Mesendoderm (in vitro differentiated cells): ENCODE measurements at regions not wholly inside any gene's neighbourhood (a gene's known extent, or its start where the extent isn't known, plus 50 kb on each side); places are given as distances from the start of the nearest gene placed in this dataset.

Source experiments
- DNase-seq: peaks from one replicate; pipeline ENCODE4 v3.0.0; 2013
- H2AK5ac ChIP-seq: 2 replicates; pipeline ENCODE4 v1.6.1; 2013; ENCODE audit warnings: low read length, inconsistent platforms
- H2BK120ac ChIP-seq: 2 replicates; pipeline ENCODE4 v1.6.1; 2013; ENCODE audit warnings: low read depth, mild to moderate bottlenecking, low read length, moderate library complexity, mixed read lengths
- H2BK15ac ChIP-seq: replicated peaks from 2 replicates; pipeline ENCODE4 v1.6.1; 2013; ENCODE audit warnings: low read depth, mild to moderate bottlenecking, moderate library complexity
- H2BK5ac ChIP-seq: 2 replicates; pipeline ENCODE4 v1.6.1; 2013; ENCODE audit warnings: low read length, inconsistent platforms
- H3K18ac ChIP-seq: 2 replicates; pipeline ENCODE4 v1.6.1; 2013; ENCODE audit warnings: mild to moderate bottlenecking, low read length, mixed read lengths
- H3K23ac ChIP-seq: one replicate; pipeline ENCODE4 v1.6.1; 2013; ENCODE audit warnings: low read length
- H3K27ac ChIP-seq: 2 replicates; pipeline ENCODE4 v1.5.1; 2013; ENCODE audit warnings: low read depth, mild to moderate bottlenecking, inconsistent platforms, low read length, moderate library complexity
- H3K27me3 ChIP-seq: 2 replicates; pipeline ENCODE4 v1.6.1; 2013; ENCODE audit warnings: low read length, control low read depth, mild to moderate bottlenecking, inconsistent platforms; ENCODE audit not compliant: insufficient read depth, poor library complexity
- H3K36me3 ChIP-seq: 2 replicates; pipeline ENCODE4 v1.6.1; 2013; ENCODE audit warnings: low read length, inconsistent platforms; ENCODE audit not compliant: control insufficient read depth, insufficient read depth
- H3K4ac ChIP-seq: one replicate; pipeline ENCODE4 v1.6.1; 2013; ENCODE audit warnings: low read depth, mild to moderate bottlenecking, low read length, moderate library complexity
- H3K4me1 ChIP-seq: 2 replicates; pipeline ENCODE4 v1.6.1; 2013; ENCODE audit warnings: low read depth, low read length, inconsistent platforms; ENCODE audit not compliant: control insufficient read depth
- H3K4me2 ChIP-seq: 2 replicates; pipeline ENCODE4 v1.6.1; 2013; ENCODE audit warnings: low read length
- H3K4me3 ChIP-seq: 2 replicates; pipeline ENCODE4 v1.5.1; 2013; ENCODE audit warnings: mild to moderate bottlenecking, low read length
- H3K56ac ChIP-seq: one replicate; pipeline ENCODE4 v1.6.1; 2013; ENCODE audit warnings: low read length
- H3K79me1 ChIP-seq: 2 replicates; pipeline ENCODE4 v1.6.1; 2013; ENCODE audit warnings: low read length, inconsistent platforms
- H3K79me2 ChIP-seq: 2 replicates; pipeline ENCODE4 v1.6.1; 2013; ENCODE audit warnings: mild to moderate bottlenecking, low read length; ENCODE audit not compliant: control insufficient read depth, insufficient read depth
- H3K9ac ChIP-seq: 2 replicates; pipeline ENCODE4 v1.6.1; 2013; ENCODE audit warnings: low read length, inconsistent platforms
- H4K5ac ChIP-seq: one replicate; pipeline ENCODE4 v1.6.1; 2013; ENCODE audit warnings: low read length
- H4K8ac ChIP-seq: one replicate; pipeline ENCODE4 v1.6.1; 2013; ENCODE audit warnings: low read depth, mild to moderate bottlenecking, control low read depth, low read length, moderate library complexity
- WGBS: extraction: QIAGEN DNeasy Blood & Tissue Kit; methylation state at CpG from one replicate; pipeline ENCODE4 v1.1.7; 2013; ENCODE audit warnings: low lambda C conversion rate, missing lambda C conversion rate; ENCODE audit not compliant: insufficient coverage; ENCODE audit errors: extremely low coverage; 5-methylcytosine and 5-hydroxymethylcytosine counted together

DNA sequence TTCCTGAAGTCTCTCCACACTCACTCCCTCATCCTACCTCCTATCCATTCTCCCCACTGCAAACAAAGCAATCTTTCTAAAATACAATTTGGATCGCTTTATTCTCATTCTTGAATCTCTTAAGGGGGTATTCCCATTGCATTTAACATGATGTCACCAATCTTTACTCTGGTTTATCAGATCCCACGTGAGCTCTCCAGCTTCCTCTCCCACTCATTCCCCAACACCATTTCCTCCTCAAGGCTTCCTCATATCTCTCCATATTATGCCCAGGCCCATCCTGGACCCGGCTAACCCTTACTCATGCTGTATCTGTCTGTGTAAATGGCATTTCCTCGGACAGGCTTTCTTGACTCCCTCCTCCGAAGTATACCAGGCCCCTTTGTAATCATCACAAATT, 165.0 kb downstream of the CD47 start:
- Histone ChIP-seq H2BK15ac (no peak overlapping the region), H3K27me3 (no peaks in the 10 kb centered on the region), H3K9ac (no peak overlapping the region), H2BK120ac (no peak overlapping the region), H3K79me1 (no peaks in the 10 kb centered on the region), H3K18ac (no peak overlapping the region), H3K36me3 (no peaks in the 10 kb centered on the region), H3K23ac (no peak overlapping the region), H2AK5ac (no peak overlapping the region), H2BK5ac (no peak overlapping the region), H3K79me2 (no peaks in the 10 kb centered on the region), H3K4ac (no peak overlapping the region), H3K56ac (no peak overlapping the region), H4K5ac (no peak overlapping the region), H3K4me1 (no peaks in the 10 kb centered on the region), H3K27ac (no peak overlapping the region), H3K4me3 (no peak overlapping the region), H3K4me2 (no peak overlapping the region), H4K8ac (no peak overlapping the region)
- no peak for DNase-seq
- WGBS = 100% methylated on average over 1 of the region's 5 CpGs

DNA sequence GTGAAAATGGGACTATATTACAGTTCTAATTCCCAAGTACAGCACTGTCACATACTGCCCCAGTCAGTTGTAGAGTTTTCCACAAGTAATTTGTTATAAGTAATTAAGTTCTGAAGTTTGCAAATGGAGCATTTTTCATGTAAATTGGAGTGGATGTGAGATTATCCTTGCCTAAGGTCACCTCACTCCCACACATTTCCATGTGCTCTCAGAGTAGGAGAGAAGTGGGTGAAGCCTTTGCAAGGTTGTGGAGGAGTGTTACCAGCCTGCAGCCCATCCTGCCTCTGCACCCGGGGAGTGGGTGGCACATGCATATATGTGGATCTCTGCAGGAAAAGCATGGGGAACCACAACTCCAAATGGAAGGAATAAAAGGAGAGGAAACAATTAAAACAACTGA, 169.8 kb downstream of the CD47 start:
- H3K4me3 ChIP-seq = no peak overlapping the region
- no peak overlapping the region for H4K5ac ChIP-seq
- no peak overlapping the region for H3K9ac ChIP-seq
- H3K4me1 ChIP-seq = no peaks in the 10 kb centered on the region
- no peak overlapping the region for H2BK15ac ChIP-seq
- H2AK5ac ChIP-seq = no peak overlapping the region
- H2BK120ac ChIP-seq = no peak overlapping the region
- H3K18ac ChIP-seq = no peak overlapping the region
- no peak overlapping the region for H2BK5ac ChIP-seq
- H3K36me3 ChIP-seq = no peaks in the 10 kb centered on the region
- no CpG with 5 or more reads among the region's 1 CpG for WGBS
- H3K27ac ChIP-seq = no peak overlapping the region
- no peak overlapping the region for H3K4ac ChIP-seq
- no peak overlapping the region for H3K4me2 ChIP-seq
- no peaks in the 10 kb centered on the region for H3K27me3 ChIP-seq
- no peak for DNase-seq
- no peak overlapping the region for H3K56ac ChIP-seq
- no peak overlapping the region for H3K23ac ChIP-seq
- no peaks in the 10 kb centered on the region for H3K79me2 ChIP-seq
- no peak overlapping the region for H4K8ac ChIP-seq
- H3K79me1 ChIP-seq = no peaks in the 10 kb centered on the region

DNA sequence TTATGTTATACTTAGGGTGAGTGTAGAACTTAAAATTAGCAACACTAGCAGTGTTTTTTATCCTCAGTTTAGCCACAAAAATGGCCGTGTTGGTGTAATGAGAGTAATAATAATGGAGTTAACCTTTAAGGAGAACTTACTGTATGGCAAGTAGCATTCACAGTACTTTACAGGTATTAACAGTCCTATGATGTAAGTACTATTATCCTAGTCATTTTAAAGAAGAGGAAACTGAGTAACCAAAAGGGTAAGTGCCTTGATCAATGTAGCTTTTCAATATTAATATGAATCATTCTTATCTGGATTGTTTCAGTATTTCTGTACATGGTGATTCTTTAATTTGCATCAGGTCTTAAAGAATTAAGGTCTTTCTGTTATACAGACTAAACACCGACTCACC, 170.3 kb downstream of the CD47 start:
- Histone ChIP-seq H3K4me3 (no peak overlapping the region), H2AK5ac (no peak overlapping the region), H3K4me2 (no peak overlapping the region)

DNA sequence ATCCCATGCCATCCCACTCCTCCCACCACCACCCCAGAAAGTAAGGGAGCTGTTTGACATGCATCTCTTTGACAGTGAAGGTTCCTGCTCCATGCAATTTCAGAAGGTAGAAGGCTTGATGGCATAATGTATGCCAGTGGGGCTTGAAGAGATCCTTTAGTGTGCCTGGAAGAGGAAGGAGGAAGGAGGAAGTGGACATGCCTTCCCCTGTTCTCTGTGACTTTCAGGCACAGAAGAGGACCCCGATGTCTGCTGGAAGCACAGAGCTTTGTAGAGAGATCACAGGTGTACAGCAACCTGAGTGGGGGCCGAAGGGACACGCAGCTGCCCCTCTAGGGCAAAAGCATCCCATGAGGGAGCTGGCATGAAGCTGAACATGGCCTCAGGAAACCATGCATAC, 171.6 kb downstream of the CD47 start:
- H2BK5ac ChIP-seq = no peak overlapping the region
- H2BK120ac ChIP-seq = no peak overlapping the region
- no peak overlapping the region for H3K4me3 ChIP-seq
- H2BK15ac ChIP-seq = no peak overlapping the region
- H3K9ac ChIP-seq = no peak overlapping the region
- H3K27ac ChIP-seq = no peak overlapping the region
- DNase-seq = no peak
- H3K18ac ChIP-seq = no peak overlapping the region
- no peak overlapping the region for H3K4ac ChIP-seq
- no CpG with 5 or more reads among the region's 3 CpGs for WGBS
- H4K8ac ChIP-seq = no peak overlapping the region
- no peaks in the 10 kb centered on the region for H3K4me1 ChIP-seq
- no peaks in the 10 kb centered on the region for H3K27me3 ChIP-seq
- no peaks in the 10 kb centered on the region for H3K79me2 ChIP-seq
- no peak overlapping the region for H3K23ac ChIP-seq
- no peak overlapping the region for H4K5ac ChIP-seq
- H3K36me3 ChIP-seq = no peaks in the 10 kb centered on the region
- H3K79me1 ChIP-seq = no peaks in the 10 kb centered on the region
- no peak overlapping the region for H3K4me2 ChIP-seq
- no peak overlapping the region for H2AK5ac ChIP-seq
- no peak overlapping the region for H3K56ac ChIP-seq

More for the DNA sequence above, 170.3 kb downstream of the CD47 start:
- Histone ChIP-seq H3K23ac (no peak overlapping the region), H3K27ac (no peak overlapping the region), H3K27me3 (no peaks in the 10 kb centered on the region), H3K79me2 (no peaks in the 10 kb centered on the region), H4K5ac (no peak overlapping the region), H3K4me1 (no peaks in the 10 kb centered on the region), H3K79me1 (no peaks in the 10 kb centered on the region), H3K9ac (no peak overlapping the region), H4K8ac (no peak overlapping the region), H2BK120ac (no peak overlapping the region), H2BK5ac (no peak overlapping the region), H3K18ac (no peak overlapping the region), H3K56ac (no peak overlapping the region), H3K4ac (no peak overlapping the region), H2BK15ac (no peak overlapping the region), H3K36me3 (no peaks in the 10 kb centered on the region)
- no peak for DNase-seq
- WGBS = no CpG with 5 or more reads among the region's 2 CpGs

DNA sequence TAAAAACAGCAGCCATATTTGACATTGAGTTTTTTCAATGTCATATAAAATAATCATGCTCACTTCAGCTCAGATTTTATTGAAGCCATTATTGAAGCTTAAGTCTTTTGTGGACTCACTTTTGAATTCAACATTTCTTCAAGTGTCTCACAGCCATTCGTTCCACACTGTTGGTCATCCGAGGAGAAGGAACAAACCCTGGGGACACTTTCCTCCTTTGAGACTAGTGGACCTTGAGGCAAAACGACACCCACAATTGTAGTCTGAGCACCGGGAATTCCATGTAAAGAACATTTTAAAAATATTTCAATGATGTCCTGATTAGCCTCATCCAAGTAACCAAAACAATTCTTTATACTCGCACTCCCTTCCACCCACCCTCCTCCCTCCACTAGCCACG, 174.7 kb downstream of the CD47 start:
- Histone ChIP-seq H3K27ac (no peak overlapping the region), H3K4me1 (no peaks in the 10 kb centered on the region), H3K18ac (no peak overlapping the region), H3K4me2 (no peak overlapping the region), H3K79me1 (no peaks in the 10 kb centered on the region), H3K23ac (no peak overlapping the region), H2BK120ac (no peak overlapping the region), H3K4me3 (no peak overlapping the region), H2BK5ac (no peak overlapping the region), H4K5ac (no peak overlapping the region), H3K4ac (no peak overlapping the region), H2BK15ac (no peak overlapping the region), H4K8ac (no peak overlapping the region), H3K79me2 (no peaks in the 10 kb centered on the region), H3K27me3 (no peaks in the 10 kb centered on the region), H3K9ac (no peak overlapping the region), H3K36me3 (no peaks in the 10 kb centered on the region), H3K56ac (no peak overlapping the region), H2AK5ac (no peak overlapping the region)
- no peak for DNase-seq
- WGBS = no CpG with 5 or more reads among the region's 6 CpGs

DNA sequence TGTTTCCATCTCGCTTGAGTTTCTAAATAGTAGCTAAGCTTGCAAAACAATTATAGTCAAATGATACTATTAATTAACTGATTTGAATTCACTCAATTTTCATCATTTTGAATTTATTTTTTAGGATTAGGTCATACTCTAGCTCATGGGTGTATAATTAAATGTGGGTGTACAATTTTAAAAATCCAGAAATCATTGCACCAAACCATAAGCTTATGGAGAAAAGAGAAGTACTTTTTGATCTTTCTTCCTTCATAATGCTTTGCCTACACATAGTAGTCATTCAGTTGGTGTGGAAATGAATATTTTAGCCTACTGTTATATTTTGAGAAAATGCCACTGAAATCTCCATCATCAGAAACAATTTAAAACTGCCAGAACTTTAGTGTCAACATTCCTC, 175.1 kb downstream of the CD47 start:
- Histone ChIP-seq H3K9ac (no peak overlapping the region), H2BK120ac (no peak overlapping the region), H4K8ac (no peak overlapping the region), H3K79me2 (no peaks in the 10 kb centered on the region), H2AK5ac (no peak overlapping the region), H3K4ac (no peak overlapping the region), H3K27me3 (no peaks in the 10 kb centered on the region), H3K56ac (no peak overlapping the region), H2BK5ac (no peak overlapping the region), H3K4me2 (no peak overlapping the region), H3K18ac (no peak overlapping the region), H4K5ac (no peak overlapping the region), H3K4me3 (no peak overlapping the region), H3K4me1 (no peaks in the 10 kb centered on the region), H3K79me1 (no peaks in the 10 kb centered on the region), H3K27ac (no peak overlapping the region), H2BK15ac (no peak overlapping the region), H3K23ac (no peak overlapping the region), H3K36me3 (no peaks in the 10 kb centered on the region)
- no peak for DNase-seq
- whole genome bisulfite sequencing = no CpG with 5 or more reads among the region's 1 CpG
